Sigmoid colon (tissue), 6 donors: ENCODE measurements at regions not wholly inside any gene's neighbourhood (a gene's known extent, or its start where the extent isn't known, plus 50 kb on each side); places are given as distances from the start of the nearest gene placed in this dataset.

Experiments
- DNase-seq: peaks from one replicate; pipeline ENCODE4 v3.0.0-alpha.2; 2019
- H3K27ac ChIP-seq, 4 donors: fragments of 200-600 bp; sonication (generic); one replicate each; pipeline ENCODE4 v1.5.1; 2016 to 2019; ENCODE audit warnings: mild to moderate bottlenecking in 1 of 4
- H3K27me3 ChIP-seq, 3 donors: fragments of 200-600 bp; sonication (generic); one replicate each; pipeline ENCODE4 v1.5.1; 2019; ENCODE audit warnings: mild to moderate bottlenecking in 1 of 3
- H3K36me3 ChIP-seq, 4 donors: fragments of 200-600 bp; sonication (generic); one replicate each; pipeline ENCODE4 v1.5.1; 2016 to 2019
- H3K4me1 ChIP-seq, 4 donors: fragments of 200-600 bp; sonication (generic); one replicate each; pipeline ENCODE4 v1.5.1; 2017 to 2019
- H3K4me3 ChIP-seq, 4 donors: fragments of 200-600 bp; sonication (generic); one replicate each; pipeline ENCODE4 v1.5.1; 2017 to 2019; ENCODE audit warnings: mild to moderate bottlenecking in 2 of 4, moderate library complexity in 1 of 4
- H3K9me3 ChIP-seq, 4 donors: fragments of 200-600 bp in 3 of 4; sonication (generic) in 3 of 4; one replicate each; pipeline versions ENCODE4 v1.5.1 to v1.6.1; 2013 to 2019
- CTCF ChIP-seq, 4 experiments: fragments of 450-650 bp in 3 of 4; fragments of 200-600 bp in 1 of 4; IDR thresholded peaks; one replicate each; pipeline ENCODE4 v1.5.1; 2016 to 2019; ENCODE audit warnings: antibody characterized with exemption in 4 of 4, mild to moderate bottlenecking in 3 of 4, moderate library complexity in 2 of 4
- EP300 ChIP-seq, 4 donors: sonication (generic); formaldehyde crosslinking; IDR thresholded peaks; one replicate each; pipeline ENCODE4 v1.6.1; 2017; ENCODE audit warnings: antibody characterized with exemption in 4 of 4
- POLR2A ChIP-seq, 2 donors: fragments of 450-650 bp; IDR thresholded peaks; one replicate each; pipeline ENCODE4 v1.6.1; 2016; ENCODE audit warnings: antibody characterized with exemption in 2 of 2, mild to moderate bottlenecking in 2 of 2, moderate library complexity in 2 of 2
- POLR2AphosphoS5 ChIP-seq, 4 donors: sonication (generic); formaldehyde crosslinking; IDR thresholded peaks; one replicate each; pipeline ENCODE4 v1.6.1; 2017; ENCODE audit warnings: antibody characterized with exemption in 4 of 4
- WGBS, 2 donors: extraction: QIAGEN DNeasy Blood & Tissue Kit; methylation state at CpG; one replicate each; pipeline ENCODE4 v1.1.7; 2013; 5-methylcytosine and 5-hydroxymethylcytosine counted together
- intact Hi-C: fragments of 100-400 bp; cut with DNase I; formaldehyde crosslinking; loops from one replicate; pipeline ENCODE4 v1.15.1; 2023
- donor health status: healthy with polysubstance abuse.
- donor health status: healthy.

GRCh38 chr6:84498905-84499304, 265.5 kb downstream of the TBX18 start:
- Histone ChIP-seq H3K4me3 (no peak overlapping the region), H3K27me3 (no peaks in the 10 kb centered on the region), H3K27ac (no peak overlapping the region), H3K36me3 (no peaks in the 10 kb centered on the region), H3K9me3 (no peaks in the 10 kb centered on the region), H3K4me1 (no peaks in the 10 kb centered on the region)
- WGBS, 2 donors, result 48 to 69% methylated on average over 2 of the region's 2 CpGs
- no peak for TF ChIP-seq POLR2AphosphoS5 (IDR thresholded peaks at IDR 0.05)
- TF ChIP-seq POLR2A (IDR thresholded peaks at IDR 0.05), result no peak
- no peak for TF ChIP-seq EP300 (IDR thresholded peaks at IDR 0.05)
- no peak for TF ChIP-seq CTCF (IDR thresholded peaks at IDR 0.05)
- no peak for DNase-seq
- intact Hi-C loops, result no loop called here

- intact Hi-C loops, result no loop called here
- Histone ChIP-seq H3K27me3 (no peaks in the 10 kb centered on the region), H3K4me3 (no peak overlapping the region), H3K9me3 (no peaks in the 10 kb centered on the region), H3K27ac (no peak overlapping the region), H3K4me1 (no peaks in the 10 kb centered on the region), H3K36me3 (no peaks in the 10 kb centered on the region)
- 62% methylated on average over 13 of the region's 13 CpGs for WGBS, 2 donors
- no peak for DNase-seq
- TF ChIP-seq EP300 (IDR thresholded peaks at IDR 0.05) (no peak), CTCF (IDR thresholded peaks at IDR 0.05) (no peak), POLR2A (IDR thresholded peaks at IDR 0.05) (no peak), POLR2AphosphoS5 (IDR thresholded peaks at IDR 0.05) (no peak)
Measured at GRCh38 chr6:84492241-84493165, 265.1 kb upstream of the CEP162 start.

- no peaks in the 10 kb centered on the region for H3K4me1 ChIP-seq
- H3K9me3 ChIP-seq, result no peaks in the 10 kb centered on the region
- H3K27ac ChIP-seq, result no peak overlapping the region
- H3K27me3 ChIP-seq, result no peaks in the 10 kb centered on the region
- no peak overlapping the region for H3K4me3 ChIP-seq
- intact Hi-C loops, result no loop called here
- TF ChIP-seq CTCF (IDR thresholded peaks at IDR 0.05) (no peak), EP300 (IDR thresholded peaks at IDR 0.05) (no peak)
- no peak for DNase-seq
- whole genome bisulfite sequencing, 2 donors, result 84 to 93% methylated on average over 1 of the region's 1 CpG
- no peaks in the 10 kb centered on the region for H3K36me3 ChIP-seq
Measured at GRCh38 chr6:84489598-84489997, 262.2 kb upstream of the CEP162 start.

- H3K36me3 ChIP-seq, result no peaks in the 10 kb centered on the region
- TF ChIP-seq EP300 (IDR thresholded peaks at IDR 0.05) (no peak), POLR2A (IDR thresholded peaks at IDR 0.05) (no peak), CTCF (IDR thresholded peaks at IDR 0.05) (no peak), POLR2AphosphoS5 (IDR thresholded peaks at IDR 0.05) (no peak)
- no peak overlapping the region for H3K27ac ChIP-seq
- DNase-seq, result no peak
- no peaks in the 10 kb centered on the region for H3K9me3 ChIP-seq
- H3K4me1 ChIP-seq, result no peaks in the 10 kb centered on the region
- no peak overlapping the region for H3K4me3 ChIP-seq
- intact Hi-C loops, result no loop called here
- H3K27me3 ChIP-seq, result no peaks in the 10 kb centered on the region
Measured at GRCh38 chr6:84486526-84486925, 259.1 kb upstream of the CEP162 start.

- intact Hi-C loops, result no loop called here
- TF ChIP-seq POLR2AphosphoS5 (IDR thresholded peaks at IDR 0.05) (no peak), POLR2A (IDR thresholded peaks at IDR 0.05) (no peak), CTCF (IDR thresholded peaks at IDR 0.05) (no peak), EP300 (IDR thresholded peaks at IDR 0.05) (no peak)
- DNase-seq, result no peak
- no peaks in the 10 kb centered on the region for H3K4me1 ChIP-seq
- whole genome bisulfite sequencing, 2 donors, result 89 to 90% methylated on average over 1 of the region's 1 CpG
- H3K27ac ChIP-seq, result no peak overlapping the region
- no peaks in the 10 kb centered on the region for H3K9me3 ChIP-seq
- no peak overlapping the region for H3K4me3 ChIP-seq
- H3K36me3 ChIP-seq, result no peaks in the 10 kb centered on the region
- no peaks in the 10 kb centered on the region for H3K27me3 ChIP-seq
Measured at GRCh38 chr6:84469144-84469543, 241.7 kb upstream of the CEP162 start.
